ENCODE measurements at regions not wholly inside any gene's neighbourhood (a gene's known extent, or its start where the extent isn't known, plus 50 kb on each side); places are given as distances from the start of the nearest gene placed in this dataset.
"Not testable (repeated sequence)": the region's sequence is repeated elsewhere in the genome, so short reads cannot be mapped to it uniquely, and the experiment has no call there.

GRCh38 chr4:12963291-12963690 is 520.8 kb downstream of the RAB28 start:
- FAIRE-seq: no peak

GRCh38 chr4:12961713-12962112 is 522.4 kb downstream of the RAB28 start:
- FAIRE-seq: no peak
- DNase-seq (ENCODE audit: low spot score in 2 of 2): no peak

More at GRCh38 chr4:12963291-12963690, 520.8 kb downstream of the RAB28 start:
- no peak for DNase-seq (ENCODE audit: low spot score in 2 of 2)

- no peak for FAIRE-seq
- DNase-seq (ENCODE audit: low spot score in 2 of 2): no peak
Measured at GRCh38 chr4:12958436-12958835, 525.7 kb downstream of the RAB28 start.

- FAIRE-seq (no peak), DNase-seq (ENCODE audit: low spot score in 2 of 2) (no peak)
Measured at GRCh38 chr4:12957108-12957507, 527.0 kb downstream of the RAB28 start.

GRCh38 chr4:12956026-12956425 is 528.1 kb downstream of the RAB28 start:
- FAIRE-seq (no peak), DNase-seq (ENCODE audit: low spot score in 2 of 2) (no peak)

GRCh38 chr4:12949719-12950490 is 534.2 kb downstream of the RAB28 start:
- DNase-seq (ENCODE audit: low spot score in 2 of 2): no peak
- FAIRE-seq: no peak

- no peak for FAIRE-seq
- no peak for DNase-seq (ENCODE audit: low spot score in 2 of 2)
Measured at GRCh38 chr4:12943069-12943468, 541.1 kb downstream of the RAB28 start.

GRCh38 chr4:12933760-12934221 is 550.3 kb downstream of the RAB28 start:
- FAIRE-seq (no peak), DNase-seq (ENCODE audit: low spot score in 2 of 2) (no peak)

- no peak for DNase-seq (ENCODE audit: low spot score in 2 of 2)
- no peak for FAIRE-seq
Measured at GRCh38 chr4:12932203-12932788, 551.8 kb downstream of the RAB28 start.

- no peak for FAIRE-seq
- DNase-seq (ENCODE audit: low spot score in 2 of 2): no peak
Measured at GRCh38 chr4:12929784-12930183, 554.4 kb downstream of the RAB28 start.

GRCh38 chr4:12928751-12929150 is 555.4 kb downstream of the RAB28 start:
- no peak for FAIRE-seq
- no peak for DNase-seq (ENCODE audit: low spot score in 2 of 2)

- DNase-seq (ENCODE audit: low spot score in 2 of 2) (no peak), FAIRE-seq (no peak)
Measured at GRCh38 chr4:12926189-12927066, 557.7 kb downstream of the RAB28 start.

GRCh38 chr4:12924728-12925320 is 559.3 kb downstream of the RAB28 start:
- FAIRE-seq: no peak

GRCh38 chr4:12924253-12924652 is 559.9 kb downstream of the RAB28 start:
- DNase-seq (ENCODE audit: low spot score in 2 of 2): no peak
- no peak for FAIRE-seq

More at GRCh38 chr4:12924728-12925320, 559.3 kb downstream of the RAB28 start:
- DNase-seq (ENCODE audit: low spot score in 2 of 2): no peak

- FAIRE-seq: no peak
- DNase-seq (ENCODE audit: low spot score in 2 of 2): no peak
Measured at GRCh38 chr4:12912896-12913418, 571.2 kb downstream of the RAB28 start.

GRCh38 chr4:12911750-12912358 is 572.3 kb downstream of the RAB28 start:
- no peak for FAIRE-seq
- no peak for DNase-seq (ENCODE audit: low spot score in 2 of 2)

- not testable (repeated sequence) for DNase-seq (ENCODE audit: low spot score in 2 of 2); FAIRE-seq
Measured at GRCh38 chr4:12903640-12904039, 580.5 kb downstream of the RAB28 start.

- DNase-seq (ENCODE audit: low spot score in 2 of 2): no peak
- no peak for FAIRE-seq
Measured at GRCh38 chr4:12902735-12903134, 581.4 kb downstream of the RAB28 start.

- DNase-seq (ENCODE audit: low spot score in 2 of 2) (no peak), FAIRE-seq (no peak)
Measured at GRCh38 chr4:12897954-12898353, 586.2 kb downstream of the RAB28 start.

GRCh38 chr4:12894062-12894461 is 590.1 kb downstream of the RAB28 start:
- DNase-seq (ENCODE audit: low spot score in 2 of 2) (no peak), FAIRE-seq (no peak)

All from frontal cortex (tissue), 3 donors.